Suppressor macrophage (primary cell): ENCODE measurements at regions not wholly inside any gene's neighbourhood (a gene's known extent, or its start where the extent isn't known, plus 50 kb on each side); places are given as distances from the start of the nearest gene placed in this dataset.
A peak's percentile ranks its signal among the peaks of the same experiment; 100 is the strongest.
"Not testable (repeated sequence)": the region's sequence is repeated elsewhere in the genome, so short reads cannot be mapped to it uniquely, and the experiment has no call there.

ENCODE experiments used
- DNase-seq, 4 experiments: peaks; one replicate each; pipeline ENCODE4 v3.0.0-alpha.2; 2020 to 2022

- no peak for DNase-seq
These were observed 321.3 kb upstream of the TFPI start for GRCh38 chr2:187875261-187876141.

GRCh38 chr2:187876554-187876953, 322.3 kb upstream of the TFPI start:
- DNase-seq: no peak

GRCh38 chr2:187877391-187877790, 323.2 kb upstream of the TFPI start:
- DNase-seq: no peak

- DNase-seq: no peak
These were observed 323.9 kb upstream of the TFPI start for GRCh38 chr2:187878112-187878511.

- DNase-seq: no peak
These were observed 325.3 kb upstream of the TFPI start for GRCh38 chr2:187879491-187879890.

GRCh38 chr2:187884003-187884402, 329.8 kb upstream of the TFPI start:
- DNase-seq: no peak

- no peak for DNase-seq
These were observed 336.5 kb upstream of the TFPI start for GRCh38 chr2:187890690-187891089.

- DNase-seq: no peak
These were observed 345.8 kb upstream of the TFPI start for GRCh38 chr2:187900021-187900420.

- DNase-seq: no peak
These were observed 351.8 kb upstream of the TFPI start for GRCh38 chr2:187906021-187906420.

- DNase-seq: not testable (repeated sequence)
These were observed 356.7 kb upstream of the TFPI start for GRCh38 chr2:187910922-187911321.

- DNase-seq: peak in 2 of 4 experiments; percentile 4 to 13
These were observed 358.7 kb upstream of the TFPI start for GRCh38 chr2:187912950-187913349.

GRCh38 chr2:187915810-187916209, 361.6 kb upstream of the TFPI start:
- DNase-seq: no peak

GRCh38 chr2:187916799-187917198, 362.6 kb upstream of the TFPI start:
- no peak for DNase-seq

- DNase-seq: no peak
These were observed 363.3 kb upstream of the TFPI start for GRCh38 chr2:187917535-187917934.

- DNase-seq: no peak
These were observed 365.0 kb upstream of the TFPI start for GRCh38 chr2:187918996-187919821.

- no peak for DNase-seq
These were observed 366.3 kb upstream of the TFPI start for GRCh38 chr2:187920511-187920910.

GRCh38 chr2:187922846-187923245, 368.6 kb upstream of the TFPI start:
- no peak for DNase-seq

- DNase-seq: no peak
These were observed 367.4 kb upstream of the GULP1 start for GRCh38 chr2:187924293-187924692.

- no peak for DNase-seq
These were observed 357.4 kb upstream of the GULP1 start for GRCh38 chr2:187934236-187934635.

GRCh38 chr2:187934692-187935091, 357.0 kb upstream of the GULP1 start:
- no peak for DNase-seq

- no peak for DNase-seq
These were observed 356.5 kb upstream of the GULP1 start for GRCh38 chr2:187935126-187935525.

GRCh38 chr2:187936228-187936627, 355.4 kb upstream of the GULP1 start:
- peak in 2 of 4 experiments; percentile 27 to 28 for DNase-seq

GRCh38 chr2:187939180-187939579, 352.5 kb upstream of the GULP1 start:
- DNase-seq: no peak

- no peak for DNase-seq
These were observed 348.8 kb upstream of the GULP1 start for GRCh38 chr2:187942876-187943275.
